OCI-LY3 (cell line): ENCODE measurements at regions not wholly inside any gene's neighbourhood (a gene's known extent, or its start where the extent isn't known, plus 50 kb on each side); places are given as distances from the start of the nearest gene placed in this dataset.

Experiments used
- H2AFZ ChIP-seq: fragments of 200-600, 300-600 bp; shearing (Covaris generic); 2 replicates; pipeline ENCODE4 v1.6.0; 2014; ENCODE audit warnings: antibody characterized with exemption, low read depth, low read length
- H3K27ac ChIP-seq: fragments of 200-600, 300-600 bp; sonication (generic); 2 replicates; pipeline ENCODE4 v1.5.1; 2014; ENCODE audit warnings: mild to moderate bottlenecking, low read length, moderate library complexity, mixed read lengths
- H3K27me3 ChIP-seq: fragments of 200-600, 300-600 bp; sonication (generic); 2 replicates; pipeline ENCODE4 v1.6.1; 2014; ENCODE audit warnings: low read depth, low read length, mixed read lengths
- H3K36me3 ChIP-seq: fragments of 200-600, 300-600 bp; sonication (generic); replicated peaks from 2 replicates; pipeline ENCODE3; 2014; ENCODE audit warnings: low read depth, low read length, mixed read lengths
- H3K4me1 ChIP-seq: fragments of 300-600, 200-600 bp; sonication (generic); 2 replicates; pipeline ENCODE4 v1.6.1; 2014; ENCODE audit warnings: low read length, mixed read lengths
- H3K4me2 ChIP-seq: fragments of 200-600, 300-600 bp; sonication (generic); 2 replicates; pipeline ENCODE4 v1.6.1; 2014; ENCODE audit warnings: low read length, mixed read lengths
- H3K4me3 ChIP-seq: fragments of 300-600, 200-600 bp; sonication (generic); 2 replicates; pipeline ENCODE4 v1.5.1; 2014; ENCODE audit warnings: antibody characterized with exemption, mild to moderate bottlenecking, low read length, moderate library complexity
- H3K79me2 ChIP-seq: fragments of 300-600, 200-600 bp; shearing (Covaris generic); 2 replicates; pipeline ENCODE4 v1.6.1; 2014; ENCODE audit warnings: mild to moderate bottlenecking, low read length, mixed read lengths
- H3K9ac ChIP-seq: fragments of 300-600, 200-600 bp; shearing (Covaris generic); 2 replicates; pipeline ENCODE4 v1.6.0; 2014; ENCODE audit warnings: mild to moderate bottlenecking, low read length, moderate library complexity
- H3K9me3 ChIP-seq: fragments of 200-600, 300-600 bp; shearing (Covaris generic); 2 replicates; pipeline ENCODE4 v1.6.1; 2014; ENCODE audit warnings: low read length, mixed read lengths; ENCODE audit not compliant: insufficient read depth
- H4K20me1 ChIP-seq: fragments of 200-600, 300-600 bp; sonication (generic); 2 replicates; pipeline ENCODE4 v1.6.1; 2016; ENCODE audit warnings: low read length, mixed read lengths; ENCODE audit not compliant: insufficient read depth
- CTCF ChIP-seq: fragments of 200-600, 300-600 bp; sonication (generic); IDR thresholded peaks from 2 replicates; pipeline ENCODE4 v1.5.1; 2014; ENCODE audit warnings: antibody characterized with exemption, low read length, low read depth
- EZH2phosphoT487 ChIP-seq: fragments of 200-600 bp; shearing (Covaris generic); IDR thresholded peaks from 2 replicates; pipeline ENCODE4 v1.6.1; 2018; ENCODE audit warnings: antibody characterized with exemption, mixed run types, low read depth

- H3K4me3 ChIP-seq: no peak overlapping the region
- H3K27me3 ChIP-seq: no peaks in the 10 kb centered on the region
- no peak overlapping the region for H3K27ac ChIP-seq
- H3K9ac ChIP-seq: no peak overlapping the region
- H4K20me1 ChIP-seq: no peaks in the 10 kb centered on the region
- no peak overlapping the region for H3K4me2 ChIP-seq
- H3K4me1 ChIP-seq: no peaks in the 10 kb centered on the region
- no peaks in the 10 kb centered on the region for H3K9me3 ChIP-seq
- no peak overlapping the region for H2AFZ ChIP-seq
- H3K36me3 ChIP-seq: no peaks in the 10 kb centered on the region
- H3K79me2 ChIP-seq: no peaks in the 10 kb centered on the region
- TF ChIP-seq EZH2phosphoT487 (no peak), CTCF (no peak)
Observed at GRCh38 chr2:88873620-88874019, 182.1 kb downstream of the RPIA start.

GRCh38 chr2:88874063-88874657 lies 182.7 kb downstream of the RPIA start:
- no peak overlapping the region for H3K4me2 ChIP-seq
- no peak overlapping the region for H3K27ac ChIP-seq
- no peaks in the 10 kb centered on the region for H3K79me2 ChIP-seq
- H3K4me3 ChIP-seq: no peak overlapping the region
- no peaks in the 10 kb centered on the region for H3K27me3 ChIP-seq
- no peak overlapping the region for H2AFZ ChIP-seq
- no peaks in the 10 kb centered on the region for H3K9me3 ChIP-seq
- H3K9ac ChIP-seq: no peak overlapping the region
- no peaks in the 10 kb centered on the region for H4K20me1 ChIP-seq
- TF ChIP-seq CTCF: no peak
- TF ChIP-seq EZH2phosphoT487: no peak
- H3K4me1 ChIP-seq: no peaks in the 10 kb centered on the region
- no peaks in the 10 kb centered on the region for H3K36me3 ChIP-seq

GRCh38 chr2:88875736-88876135 lies 184.3 kb downstream of the RPIA start:
- no peak overlapping the region for H3K9ac ChIP-seq
- no peak overlapping the region for H3K4me3 ChIP-seq
- no peaks in the 10 kb centered on the region for H3K4me1 ChIP-seq
- no peaks in the 10 kb centered on the region for H3K79me2 ChIP-seq
- H3K9me3 ChIP-seq: no peaks in the 10 kb centered on the region
- no peak for TF ChIP-seq CTCF
- TF ChIP-seq EZH2phosphoT487: no peak
- H3K27ac ChIP-seq: no peak overlapping the region
- no peaks in the 10 kb centered on the region for H3K27me3 ChIP-seq
- no peaks in the 10 kb centered on the region for H3K36me3 ChIP-seq
- no peak overlapping the region for H2AFZ ChIP-seq
- no peak overlapping the region for H3K4me2 ChIP-seq
- H4K20me1 ChIP-seq: no peaks in the 10 kb centered on the region

GRCh38 chr2:88880441-88880953 lies 189.0 kb downstream of the RPIA start:
- Histone ChIP-seq H4K20me1 (no peaks in the 10 kb centered on the region), H3K27ac (no peak overlapping the region), H3K4me2 (no peak overlapping the region), H3K4me1 (no peaks in the 10 kb centered on the region), H3K9me3 (no peaks in the 10 kb centered on the region), H3K9ac (no peak overlapping the region), H3K79me2 (no peaks in the 10 kb centered on the region), H2AFZ (no peak overlapping the region), H3K36me3 (no peaks in the 10 kb centered on the region), H3K27me3 (no peaks in the 10 kb centered on the region), H3K4me3 (no peak overlapping the region)
- TF ChIP-seq CTCF (no peak), EZH2phosphoT487 (no peak)
